ENCODE measurements at regions not wholly inside any gene's neighbourhood (a gene's known extent, or its start where the extent isn't known, plus 50 kb on each side); places are given as distances from the start of the nearest gene placed in this dataset.
"Not testable (repeated sequence)": the region's sequence is repeated elsewhere in the genome, so short reads cannot be mapped to it uniquely, and the experiment has no call there.

- no peak for DNase-seq
These were observed 301.7 kb downstream of the PAX3 start for GRCh38 chr2:221997100-221997499.

- no peak for DNase-seq
These were observed 303.9 kb downstream of the PAX3 start for GRCh38 chr2:221994926-221995325.

- DNase-seq, result not testable (repeated sequence)
These were observed 314.4 kb downstream of the PAX3 start for GRCh38 chr2:221984376-221984775.

- no peak for DNase-seq
These were observed 316.8 kb downstream of the PAX3 start for GRCh38 chr2:221981912-221982470.

GRCh38 chr2:221975151-221975550 is 323.6 kb downstream of the PAX3 start:
- DNase-seq, result no peak

GRCh38 chr2:221973902-221974301 is 324.9 kb downstream of the PAX3 start:
- no peak for DNase-seq

- no peak for DNase-seq
These were observed 325.3 kb downstream of the PAX3 start for GRCh38 chr2:221973502-221973901.

GRCh38 chr2:221972813-221973478 is 325.9 kb downstream of the PAX3 start:
- DNase-seq, result no peak

GRCh38 chr2:221970389-221970788 is 328.4 kb downstream of the PAX3 start:
- no peak for DNase-seq

GRCh38 chr2:221969830-221970144 is 329.0 kb downstream of the PAX3 start:
- DNase-seq, result no peak

- DNase-seq, result peak; percentile 25
These were observed 329.5 kb downstream of the PAX3 start for GRCh38 chr2:221969087-221969829.

GRCh38 chr2:221962186-221962585 is 336.6 kb downstream of the PAX3 start:
- DNase-seq, result no peak

GRCh38 chr2:221961561-221961960 is 337.2 kb downstream of the PAX3 start:
- no peak for DNase-seq

GRCh38 chr2:221958224-221958623 is 340.6 kb downstream of the PAX3 start:
- no peak for DNase-seq

- DNase-seq, result no peak
These were observed 350.7 kb downstream of the PAX3 start for GRCh38 chr2:221948076-221948475.

GRCh38 chr2:221944452-221944851 is 354.3 kb downstream of the PAX3 start:
- DNase-seq, result not testable (repeated sequence)

GRCh38 chr2:221943076-221943810 is 355.6 kb downstream of the PAX3 start:
- no peak for DNase-seq

- no peak for DNase-seq
These were observed 359.3 kb upstream of the EPHA4 start for GRCh38 chr2:221931251-221931991.

GRCh38 chr2:221929259-221929658 is 357.2 kb upstream of the EPHA4 start:
- DNase-seq, result no peak

GRCh38 chr2:221926327-221926726 is 354.2 kb upstream of the EPHA4 start:
- DNase-seq, result no peak

- no peak for DNase-seq
These were observed 352.5 kb upstream of the EPHA4 start for GRCh38 chr2:221924576-221924975.

GRCh38 chr2:221915926-221916325 is 343.8 kb upstream of the EPHA4 start:
- no peak for DNase-seq

GRCh38 chr2:221914334-221914880 is 342.3 kb upstream of the EPHA4 start:
- DNase-seq, result no peak
